Testis (tissue), 2 donors: ENCODE measurements at regions not wholly inside any gene's neighbourhood (a gene's known extent, or its start where the extent isn't known, plus 50 kb on each side); places are given as distances from the start of the nearest gene placed in this dataset.

ENCODE experiments used
- DNase-seq: peaks from one replicate; pipeline ENCODE4 v3.0.0-alpha.2; 2019
- H3K27ac ChIP-seq, 2 donors: fragments of 200-600 bp; sonication (generic); one replicate each; pipeline ENCODE4 v1.5.1; 2019
- H3K27me3 ChIP-seq: fragments of 200-600 bp; sonication (generic); one replicate; pipeline ENCODE4 v1.5.1; 2019
- H3K36me3 ChIP-seq: fragments of 200-600 bp; sonication (generic); one replicate; pipeline ENCODE4 v1.5.1; 2017; ENCODE audit warnings: low read depth; ENCODE audit errors: missing control alignments
- H3K4me1 ChIP-seq: fragments of 200-600 bp; sonication (generic); one replicate; pipeline ENCODE4 v1.5.1; 2019
- H3K4me3 ChIP-seq, 2 donors: fragments of 200-600 bp; sonication (generic); one replicate each; pipeline ENCODE4 v1.5.1; 2017 to 2019
- H3K9me3 ChIP-seq: fragments of 200-600 bp; sonication (generic); one replicate; pipeline ENCODE4 v1.5.1; 2017
- CTCF ChIP-seq, 3 experiments: fragments of 450-650 bp in 2 of 3; fragments of 200-600 bp in 1 of 3; sonication (generic) in 1 of 3; IDR thresholded peaks; one replicate each; pipeline ENCODE4 v1.5.1; 2016 to 2019; ENCODE audit warnings: antibody characterized with exemption in 3 of 3, mild to moderate bottlenecking in 2 of 3, moderate library complexity in 1 of 3
- POLR2A ChIP-seq: fragments of 450-650 bp; IDR thresholded peaks from one replicate; pipeline ENCODE4 v1.6.1; 2017; ENCODE audit warnings: antibody characterized with exemption, mild to moderate bottlenecking, moderate library complexity
- WGBS, 2 donors: methylation state at CpG; one replicate each; pipeline ENCODE4 v1.1.5; 2018; 5-methylcytosine and 5-hydroxymethylcytosine counted together
- intact Hi-C: fragments of 100-400 bp; cut with DNase I; formaldehyde crosslinking; loops from one replicate; pipeline ENCODE4 v1.15.1; 2023; ENCODE audit warnings: low total_unique reads

- H3K4me3 ChIP-seq, result no peak overlapping the region
- TF ChIP-seq CTCF (IDR thresholded peaks at IDR 0.05) (no peak), POLR2A (no peak)
- no peak for DNase-seq
- H3K9me3 ChIP-seq, result no peaks in the 10 kb centered on the region
- no peaks in the 10 kb centered on the region for H3K36me3 ChIP-seq
- no peaks in the 10 kb centered on the region for H3K27me3 ChIP-seq
- intact Hi-C loops, result no loop called here
- 60 to 62% methylated on average over 1 of the region's 1 CpG for WGBS, 2 donors
- H3K4me1 ChIP-seq, result no peaks in the 10 kb centered on the region
- no peak overlapping the region for H3K27ac ChIP-seq
Observed at GRCh38 chr6:113750151-113750855, 106.8 kb upstream of the MARCKS start.

GRCh38 chr6:113754291-113754690 lies 102.9 kb upstream of the MARCKS start:
- WGBS, 2 donors, result 85 to 88% methylated on average over 1 of the region's 1 CpG
- intact Hi-C loops, result no loop called here
- TF ChIP-seq CTCF (IDR thresholded peaks at IDR 0.05) (no peak), POLR2A (no peak)

GRCh38 chr6:113755449-113756289 lies 101.5 kb upstream of the MARCKS start:
- DNase-seq, result no peak
- H3K36me3 ChIP-seq, result no peaks in the 10 kb centered on the region
- H3K4me3 ChIP-seq, result no peak overlapping the region
- H3K4me1 ChIP-seq, result no peaks in the 10 kb centered on the region
- no peak overlapping the region for H3K27ac ChIP-seq
- H3K9me3 ChIP-seq, result no peaks in the 10 kb centered on the region
- no peak for TF ChIP-seq CTCF (IDR thresholded peaks at IDR 0.05)
- TF ChIP-seq POLR2A, result no peak
- no peaks in the 10 kb centered on the region for H3K27me3 ChIP-seq
- intact Hi-C loops, result no loop called here
- WGBS, 2 donors, result 87 to 93% methylated on average over 4 of the region's 4 CpGs

More at GRCh38 chr6:113754291-113754690, 102.9 kb upstream of the MARCKS start:
- Histone ChIP-seq H3K36me3 (no peaks in the 10 kb centered on the region), H3K27me3 (no peaks in the 10 kb centered on the region), H3K4me3 (no peak overlapping the region), H3K9me3 (no peaks in the 10 kb centered on the region), H3K4me1 (no peaks in the 10 kb centered on the region), H3K27ac (no peak overlapping the region)
- DNase-seq, result no peak

DNA sequence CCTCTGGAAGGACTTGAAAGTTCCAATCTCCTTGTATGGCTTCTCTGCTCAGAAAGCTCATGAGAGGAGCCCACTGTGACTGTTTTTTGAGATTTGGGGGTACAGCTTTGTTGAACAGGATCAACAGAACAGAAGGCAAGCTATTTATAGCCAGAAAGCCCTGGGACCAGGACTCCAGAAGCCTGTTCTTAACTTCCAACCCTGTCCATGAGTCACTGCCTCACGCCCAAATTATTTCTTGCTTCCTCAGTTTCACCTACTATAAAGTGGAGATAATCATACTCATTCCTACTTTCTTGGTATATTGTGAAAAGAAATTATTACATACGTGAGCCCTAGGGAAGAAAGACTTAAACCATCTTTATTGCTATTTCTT lies 100.9 kb upstream of the MARCKS start:
- H3K4me1 ChIP-seq, result no peaks in the 10 kb centered on the region
- WGBS, 2 donors, result 96 to 98% methylated on average over 2 of the region's 2 CpGs
- H3K36me3 ChIP-seq, result no peaks in the 10 kb centered on the region
- intact Hi-C loops, result no loop called here
- no peak overlapping the region for H3K27ac ChIP-seq
- no peaks in the 10 kb centered on the region for H3K9me3 ChIP-seq
- DNase-seq, result no peak
- no peaks in the 10 kb centered on the region for H3K27me3 ChIP-seq
- no peak overlapping the region for H3K4me3 ChIP-seq
- TF ChIP-seq CTCF (IDR thresholded peaks at IDR 0.05) (no peak), POLR2A (no peak)
